OCI-M1 (cell line): ENCODE measurements at regions not wholly inside any gene's neighbourhood (a gene's known extent, or its start where the extent isn't known, plus 50 kb on each side); places are given as distances from the start of the nearest gene placed in this dataset.
"Not testable (repeated sequence)": the region's sequence is repeated elsewhere in the genome, so short reads cannot be mapped to it uniquely, and the experiment has no call there.

Experiments used
- DNase-seq: peaks from one replicate; lab custom pipeline; 2025; lab: John Stamatoyannopoulos, UW

DNA sequence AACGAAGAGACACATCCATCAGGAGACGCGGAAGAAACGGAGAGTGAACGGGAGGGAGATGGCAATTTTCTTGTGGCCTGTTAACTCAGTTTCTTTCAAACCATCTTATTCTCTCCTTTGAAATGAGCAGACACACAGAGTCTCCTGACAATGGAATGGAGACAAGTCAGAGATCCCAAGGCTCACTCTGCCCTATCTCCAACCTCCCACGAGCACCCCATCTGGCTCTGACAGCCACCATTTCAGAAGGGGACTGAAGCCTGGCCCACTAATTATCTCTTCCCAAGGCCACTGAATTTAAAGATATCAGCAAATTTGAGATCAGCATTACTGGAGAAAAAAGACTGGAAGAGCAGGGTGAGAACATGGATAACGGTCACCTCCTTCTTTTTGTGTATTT, 215.6 kb downstream of the DHX15 start:
- no peak for DNase-seq

GRCh38 chr4:24364852-24365251, 219.5 kb downstream of the DHX15 start:
- DNase-seq = no peak

- DNase-seq = no peak
These were observed 220.1 kb downstream of the DHX15 start for GRCh38 chr4:24364249-24364648.

DNA sequence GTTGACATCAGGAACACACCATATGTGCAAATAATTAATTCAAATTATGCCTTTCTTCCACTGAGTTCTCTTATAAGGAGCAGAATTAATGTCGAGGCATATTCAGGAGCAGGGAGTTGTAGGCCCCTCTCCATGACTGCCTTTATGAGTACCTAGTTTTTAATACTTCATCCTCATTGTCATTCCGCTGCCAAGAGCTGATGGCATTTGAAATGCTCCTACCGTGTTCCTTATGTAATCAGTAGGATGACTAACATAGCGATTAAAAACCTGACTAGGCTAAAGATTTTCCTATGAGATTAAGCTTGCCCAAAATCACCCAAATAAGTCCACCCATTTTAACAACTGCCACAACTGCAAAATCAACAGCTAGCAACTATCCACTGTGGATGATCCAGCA, 220.6 kb downstream of the DHX15 start:
- no peak for DNase-seq

GRCh38 chr4:24352112-24352511, 232.2 kb downstream of the DHX15 start:
- no peak for DNase-seq

GRCh38 chr4:24349168-24349996, 235.0 kb downstream of the DHX15 start:
- not testable (repeated sequence) for DNase-seq

GRCh38 chr4:24339260-24339659, 245.1 kb downstream of the DHX15 start:
- DNase-seq = no peak

- no peak for DNase-seq
These were observed 246.7 kb downstream of the DHX15 start for GRCh38 chr4:24337451-24338190.

DNA sequence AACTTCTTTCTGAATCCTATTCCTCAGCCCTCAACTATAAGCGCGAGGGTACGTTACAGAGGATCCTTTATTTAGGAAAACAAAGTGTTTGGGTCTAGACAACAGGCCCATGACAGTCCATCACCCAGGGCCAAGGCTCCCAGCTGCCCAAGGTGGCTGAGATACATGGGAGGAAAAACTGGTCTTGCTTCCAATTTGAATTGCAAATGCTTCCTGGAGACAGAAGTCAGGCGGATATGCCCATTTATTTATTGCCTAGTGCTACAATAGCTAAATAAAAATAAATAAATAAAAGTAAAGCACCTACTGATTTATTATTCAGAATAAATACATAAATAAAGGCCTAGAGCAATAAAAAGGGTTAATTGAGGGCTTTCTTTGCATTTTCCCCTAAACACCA, 248.7 kb downstream of the DHX15 start:
- DNase-seq = no peak

GRCh38 chr4:24334906-24335305, 249.4 kb downstream of the DHX15 start:
- no peak for DNase-seq

- no peak for DNase-seq
These were observed 253.8 kb downstream of the DHX15 start for GRCh38 chr4:24330573-24330972.

DNA sequence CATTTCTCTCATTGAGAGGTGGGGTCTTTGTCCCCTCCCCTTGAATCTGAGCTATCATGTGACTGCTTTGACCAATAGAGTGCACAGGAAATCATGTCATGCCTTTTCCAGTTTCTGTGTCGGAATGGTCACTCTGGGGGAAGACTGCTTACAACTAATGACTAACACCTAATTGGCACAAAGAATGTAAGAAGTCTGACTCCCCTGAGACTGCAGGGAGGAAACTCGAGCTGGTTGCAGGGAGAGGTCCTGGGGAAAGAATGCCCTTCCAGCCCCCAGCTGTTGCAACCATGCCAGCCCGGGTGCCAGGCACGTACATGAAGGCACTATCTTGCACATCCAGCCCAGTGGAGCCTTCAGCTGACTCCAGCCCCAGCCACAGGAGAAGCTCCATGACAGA, 254.2 kb downstream of the DHX15 start:
- no peak for DNase-seq

DNA sequence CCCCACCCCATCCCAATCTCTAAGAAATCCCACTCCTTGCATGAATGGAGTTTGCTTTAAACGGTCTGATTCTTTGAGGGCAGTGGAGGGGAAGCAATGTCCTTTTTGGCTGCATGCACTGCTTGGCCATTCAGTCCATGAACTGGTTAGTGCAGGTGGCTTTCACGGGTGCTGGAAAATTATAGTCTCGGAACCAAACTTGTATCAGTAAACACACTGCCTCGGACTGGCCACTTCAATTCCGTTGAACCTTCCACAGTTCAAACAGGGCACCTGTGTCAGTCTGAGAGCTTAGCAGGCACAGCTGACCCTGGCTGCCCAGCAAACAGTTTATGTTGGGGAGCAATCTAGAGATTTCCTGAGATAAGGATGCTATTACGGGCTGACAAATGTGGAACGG, 255.6 kb downstream of the DHX15 start:
- DNase-seq = no peak

DNA sequence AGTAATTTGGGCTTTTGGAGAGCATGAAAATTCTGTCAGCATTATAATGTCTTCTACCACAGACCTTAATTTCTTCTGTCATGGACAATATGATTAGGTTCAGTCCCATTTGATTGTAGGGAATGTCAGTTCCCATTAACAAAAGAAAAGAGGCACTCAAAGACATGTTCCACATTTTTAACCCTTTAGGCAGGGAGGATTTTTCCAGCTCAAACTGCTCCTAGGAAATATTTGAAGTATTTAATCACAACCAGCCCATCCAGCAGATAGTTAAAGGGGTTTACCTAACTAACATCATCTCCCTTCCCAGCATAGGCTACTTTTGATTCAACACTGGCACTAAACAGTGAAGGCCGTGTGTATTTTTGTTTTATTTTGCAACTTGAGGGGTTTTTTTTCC, 256.0 kb downstream of the DHX15 start:
- no peak for DNase-seq

GRCh38 chr4:24322995-24323394, 261.4 kb downstream of the DHX15 start:
- DNase-seq = no peak

- DNase-seq = peak; percentile 2
These were observed 261.8 kb downstream of the DHX15 start for GRCh38 chr4:24322511-24322910.

GRCh38 chr4:24321616-24322015, 262.7 kb downstream of the DHX15 start:
- no peak for DNase-seq

GRCh38 chr4:24321131-24321530, 263.2 kb downstream of the DHX15 start:
- no peak for DNase-seq

DNA sequence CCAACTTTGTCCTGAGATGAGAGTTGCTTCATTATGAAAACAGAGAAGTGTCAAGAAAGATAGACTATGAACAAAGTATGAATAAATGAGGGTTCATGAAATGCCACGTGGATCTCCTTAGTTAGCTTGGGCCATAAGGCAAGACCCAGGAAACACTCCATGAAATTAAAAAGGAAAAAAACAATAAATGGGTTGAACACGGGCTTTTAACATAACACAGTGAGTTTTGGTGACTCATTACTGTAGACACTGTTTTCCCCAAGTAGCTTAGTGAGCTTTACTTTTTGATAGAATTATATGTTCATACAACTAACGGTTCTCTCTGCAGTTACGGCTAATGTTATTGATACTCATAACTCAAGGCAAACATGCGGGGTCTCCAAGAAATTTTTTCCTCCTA, 265.0 kb downstream of the DHX15 start:
- DNase-seq = no peak

DNA sequence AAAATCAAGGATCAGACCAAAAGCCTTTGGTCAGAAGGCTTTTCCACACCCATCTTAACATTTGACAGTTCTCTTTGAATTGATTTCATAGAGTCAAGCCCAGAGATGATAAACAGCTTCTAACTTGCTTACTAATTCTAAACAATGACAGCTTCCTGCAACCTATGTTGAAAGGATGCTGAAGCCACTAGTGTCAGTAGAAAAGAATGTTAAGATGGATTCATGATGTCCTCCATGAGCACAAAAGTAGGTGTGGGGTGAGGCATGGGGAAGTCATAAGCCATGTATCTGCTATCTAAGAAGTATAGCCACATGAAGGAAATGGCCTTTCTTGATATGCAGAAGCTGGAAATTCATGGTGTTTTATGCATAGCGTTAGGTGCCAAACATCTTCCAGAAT, 269.3 kb downstream of the DHX15 start:
- no peak for DNase-seq

GRCh38 chr4:24312261-24312913, 272.0 kb downstream of the DHX15 start:
- no peak for DNase-seq

- DNase-seq = no peak
These were observed 280.4 kb downstream of the DHX15 start for GRCh38 chr4:24303926-24304325.

GRCh38 chr4:24298911-24299310, 285.4 kb downstream of the DHX15 start:
- no peak for DNase-seq
